Endothelial cell of umbilical vein (primary cell): ENCODE measurements at regions not wholly inside any gene's neighbourhood (a gene's known extent, or its start where the extent isn't known, plus 50 kb on each side); places are given as distances from the start of the nearest gene placed in this dataset.

Experiments used
- MYC ChIP-seq: IDR thresholded peaks from one replicate; pipeline ENCODE4 v1.6.1; 2011; ENCODE audit warnings: mild to moderate bottlenecking, low read depth, low read length
- TF ChIP-seq, protein P1 (sequence below), 2 donors: IDR thresholded peaks; 1 replicate in 1 of 2; 2 replicates in 1 of 2; pipeline ENCODE4 v1.5.1; 2011; ENCODE audit warnings: low read length in 2 of 2, mild to moderate bottlenecking in 2 of 2, moderate library complexity in 2 of 2, control low read depth in 1 of 2, inconsistent platforms in 1 of 2, low read depth in 1 of 2; ENCODE audit not compliant: insufficient read depth in 1 of 2; ENCODE audit errors: extremely low read depth in 1 of 2

DNA sequence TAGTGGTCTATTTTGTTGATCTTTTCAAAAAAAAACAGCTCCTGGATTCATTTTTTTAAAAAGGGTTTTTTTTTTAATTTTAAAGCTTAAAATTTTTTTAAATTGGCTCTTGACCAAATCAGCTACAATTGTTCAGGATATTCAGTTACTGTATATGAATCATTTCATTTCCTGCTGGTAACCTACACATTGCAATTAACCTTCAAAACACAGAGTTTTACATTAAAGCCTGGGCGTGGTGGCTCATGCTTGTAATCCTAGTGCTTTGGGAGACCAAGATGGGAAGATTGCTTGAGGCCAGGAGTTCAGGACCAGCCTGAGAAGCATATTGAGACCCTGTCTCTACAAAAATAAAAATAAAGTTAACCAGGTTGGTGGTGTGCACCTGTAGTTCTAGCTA lies 163.4 kb downstream of the ALDH1A2 start:
- no peak for TF ChIP-seq MYC
- TF ChIP-seq, protein P1, sequence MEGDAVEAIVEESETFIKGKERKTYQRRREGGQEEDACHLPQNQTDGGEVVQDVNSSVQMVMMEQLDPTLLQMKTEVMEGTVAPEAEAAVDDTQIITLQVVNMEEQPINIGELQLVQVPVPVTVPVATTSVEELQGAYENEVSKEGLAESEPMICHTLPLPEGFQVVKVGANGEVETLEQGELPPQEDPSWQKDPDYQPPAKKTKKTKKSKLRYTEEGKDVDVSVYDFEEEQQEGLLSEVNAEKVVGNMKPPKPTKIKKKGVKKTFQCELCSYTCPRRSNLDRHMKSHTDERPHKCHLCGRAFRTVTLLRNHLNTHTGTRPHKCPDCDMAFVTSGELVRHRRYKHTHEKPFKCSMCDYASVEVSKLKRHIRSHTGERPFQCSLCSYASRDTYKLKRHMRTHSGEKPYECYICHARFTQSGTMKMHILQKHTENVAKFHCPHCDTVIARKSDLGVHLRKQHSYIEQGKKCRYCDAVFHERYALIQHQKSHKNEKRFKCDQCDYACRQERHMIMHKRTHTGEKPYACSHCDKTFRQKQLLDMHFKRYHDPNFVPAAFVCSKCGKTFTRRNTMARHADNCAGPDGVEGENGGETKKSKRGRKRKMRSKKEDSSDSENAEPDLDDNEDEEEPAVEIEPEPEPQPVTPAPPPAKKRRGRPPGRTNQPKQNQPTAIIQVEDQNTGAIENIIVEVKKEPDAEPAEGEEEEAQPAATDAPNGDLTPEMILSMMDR (IDR thresholded peaks at IDR 0.05; ENCODE audit: extremely low read depth in 1 of 2, insufficient read depth in 1 of 2, low read depth in 1 of 2, low read length in 2 of 2), result no peak
